Stimulated activated CD4-positive, alpha-beta T cell treated with anti-CD3 and anti-CD28 coated beads, Interleukin-15, amount 100 ng/mL, for 48 hours (primary cell): ENCODE measurements at regions not wholly inside any gene's neighbourhood (a gene's known extent, or its start where the extent isn't known, plus 50 kb on each side); places are given as distances from the start of the nearest gene placed in this dataset.

ENCODE experiments used
- DNase-seq, 2 donors: peaks; one replicate each; pipeline ENCODE4 v3.0.0-alpha.2; 2020; ENCODE audit warnings: low read depth in 2 of 2

DNA sequence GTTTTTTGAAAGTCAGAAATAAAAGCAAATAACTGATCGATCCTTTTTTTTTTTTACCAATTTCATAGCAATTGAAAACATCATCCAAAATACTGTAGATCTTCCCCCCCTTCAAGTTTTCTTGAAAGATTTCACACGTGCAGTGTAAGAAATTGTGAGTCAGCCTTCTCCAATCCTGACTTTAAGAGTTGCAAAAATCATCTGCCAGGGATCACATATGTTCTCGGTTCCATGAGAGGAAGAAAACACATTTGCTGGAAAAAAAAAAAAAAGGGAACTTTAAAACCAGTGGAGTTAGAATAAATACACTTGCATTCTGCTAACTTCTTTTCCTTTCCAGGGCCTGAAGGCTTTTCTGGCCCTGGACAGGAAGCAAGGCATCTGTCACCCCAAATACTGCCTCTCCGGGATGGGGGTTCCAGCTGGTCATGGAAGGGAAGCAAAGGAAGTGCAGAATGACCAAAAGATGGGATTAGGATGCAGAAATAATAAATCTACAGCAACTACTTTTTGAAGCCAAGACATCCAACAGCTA lies 198.4 kb upstream of the KIAA1217 start:
- DNase-seq = no peak

DNA sequence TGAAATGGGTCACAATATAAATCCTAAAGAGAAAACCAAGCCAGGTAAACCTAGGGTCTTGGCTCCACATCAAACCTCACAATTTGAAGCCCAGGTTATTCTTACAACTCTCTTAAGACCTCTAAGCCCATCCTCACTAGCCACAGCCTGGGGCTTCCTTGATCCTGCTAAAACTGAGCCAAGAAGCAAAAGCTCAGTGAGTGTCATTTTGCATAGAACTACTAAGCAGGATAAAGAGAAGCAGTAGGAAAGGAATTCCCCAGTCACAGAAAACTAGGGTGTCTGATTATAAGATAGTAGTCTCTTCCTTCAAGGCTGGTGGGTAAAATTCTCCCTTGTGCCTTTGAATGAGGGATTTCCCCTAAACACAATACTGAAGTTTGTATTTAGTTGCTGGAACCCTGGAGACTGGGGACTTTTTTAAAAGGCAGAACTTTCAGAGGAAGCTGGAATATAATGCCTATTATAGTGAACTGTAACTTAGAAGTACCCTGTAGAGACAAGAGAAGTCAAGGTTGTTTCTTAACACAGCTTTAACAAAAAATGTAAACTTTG lies 196.6 kb upstream of the KIAA1217 start:
- no peak for DNase-seq

DNA sequence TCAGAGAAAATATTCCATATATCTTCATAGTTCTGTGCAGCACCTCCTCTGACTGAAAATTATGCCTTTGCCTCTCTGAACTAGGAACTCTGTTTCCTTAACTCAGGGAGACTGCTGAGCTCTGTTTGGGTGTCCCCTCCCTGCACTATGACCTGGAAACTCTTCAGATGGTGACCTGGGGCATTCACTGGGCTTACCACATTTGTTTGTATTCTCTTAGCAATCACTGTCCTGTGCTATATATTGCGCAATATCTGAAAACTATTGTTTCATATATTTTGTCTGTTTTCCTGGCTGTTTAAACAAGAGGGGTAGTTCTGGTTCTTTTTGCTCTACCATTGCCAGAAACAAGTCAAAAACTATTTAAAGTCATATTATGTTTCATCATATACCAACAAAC lies 181.8 kb upstream of the KIAA1217 start:
- DNase-seq = no peak

DNA sequence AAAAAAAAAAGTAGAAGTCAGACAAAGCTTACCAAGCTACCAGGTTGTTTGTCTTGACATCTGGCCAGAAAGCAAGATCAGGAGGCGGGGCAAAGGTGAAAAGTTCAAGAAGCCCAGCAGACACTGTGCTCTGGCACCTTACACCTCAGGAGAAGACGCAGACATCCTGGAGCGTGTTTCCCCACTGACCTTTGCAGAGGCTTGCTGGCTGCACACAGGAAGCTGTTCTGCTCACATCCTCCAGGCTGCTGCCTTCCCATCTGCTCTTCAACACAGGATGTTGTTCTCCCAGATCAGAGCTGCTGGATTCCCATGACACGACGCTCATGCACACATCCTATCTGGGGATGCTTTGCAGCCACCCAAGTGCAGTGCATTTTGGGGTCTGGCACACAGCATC lies 174.4 kb upstream of the KIAA1217 start:
- no peak for DNase-seq

DNA sequence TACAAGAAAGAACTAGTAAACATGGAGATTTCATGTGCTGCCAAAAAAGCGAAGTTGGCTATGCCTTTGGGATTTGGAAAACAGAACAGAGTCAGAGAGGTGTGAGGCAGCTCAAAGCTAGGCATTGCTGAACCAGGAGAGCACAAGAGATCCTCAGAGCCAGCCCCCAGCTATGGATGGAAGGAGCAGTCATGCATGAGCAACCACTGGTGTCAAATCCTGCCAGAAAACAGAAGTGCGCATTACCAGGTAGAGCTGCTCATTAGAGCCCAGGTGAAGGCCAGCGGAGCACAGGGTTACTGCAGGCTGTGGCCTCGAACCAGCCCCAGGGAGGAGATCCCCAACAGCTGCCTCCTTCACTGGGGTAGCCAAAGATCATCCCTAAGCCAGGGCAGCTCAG lies 173.2 kb upstream of the KIAA1217 start:
- no peak for DNase-seq

DNA sequence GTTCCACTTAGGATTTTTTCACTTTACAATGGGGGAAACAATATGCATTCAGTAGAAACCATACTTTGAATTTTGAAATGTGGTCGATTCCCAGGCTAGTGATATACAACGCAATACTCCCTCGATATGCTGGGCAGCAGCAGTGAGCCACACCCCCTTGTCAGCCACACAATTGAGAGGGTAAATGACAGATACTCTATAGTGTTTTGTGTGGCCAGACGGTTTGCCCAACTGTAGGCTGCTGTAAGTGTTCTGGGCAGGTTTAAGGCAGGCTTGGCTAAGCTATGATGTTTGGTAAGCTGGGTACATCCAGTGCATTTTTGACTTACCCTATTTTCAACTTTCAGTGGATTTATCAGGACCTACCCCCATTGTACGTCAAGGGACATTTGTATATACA lies 169.6 kb upstream of the KIAA1217 start:
- no peak for DNase-seq

DNA sequence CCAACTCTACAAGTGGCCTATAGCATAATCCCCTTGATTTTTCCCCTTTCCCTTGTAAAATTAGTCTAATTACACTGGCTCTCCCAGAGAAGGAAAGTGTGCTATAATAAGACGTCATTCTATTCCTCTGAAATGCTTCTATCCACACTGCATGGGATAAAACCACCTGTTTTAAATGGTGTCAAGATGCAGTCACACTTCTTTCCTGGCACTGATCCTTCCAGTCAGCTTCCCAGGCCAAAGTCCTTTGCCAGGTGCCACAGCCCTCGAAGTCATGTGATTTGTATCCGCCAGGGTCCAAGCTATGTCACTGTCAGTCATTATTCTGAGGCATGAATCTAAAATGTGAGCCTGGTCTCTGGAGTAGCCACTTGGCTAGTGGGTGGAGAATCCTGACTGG lies 169.0 kb upstream of the KIAA1217 start:
- DNase-seq = no peak

DNA sequence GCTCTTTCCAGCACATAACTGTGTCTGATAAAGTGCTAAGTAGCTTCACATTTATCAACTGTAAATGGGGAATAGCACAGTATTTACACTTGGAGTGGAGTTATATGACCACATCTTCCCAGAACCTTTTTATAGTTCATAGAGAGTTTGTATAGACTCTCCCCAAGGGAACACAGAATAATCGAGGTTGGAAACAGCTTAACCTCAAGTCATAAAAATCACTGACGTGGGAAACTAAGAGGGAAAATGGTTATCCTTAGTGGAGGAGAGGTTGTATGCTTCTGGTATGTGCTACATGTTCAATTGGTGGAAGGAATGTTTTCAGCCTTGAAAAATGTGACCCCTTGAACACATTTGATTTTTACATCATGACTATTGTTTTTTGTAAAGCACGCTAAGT lies 167.9 kb upstream of the KIAA1217 start:
- no peak for DNase-seq

DNA sequence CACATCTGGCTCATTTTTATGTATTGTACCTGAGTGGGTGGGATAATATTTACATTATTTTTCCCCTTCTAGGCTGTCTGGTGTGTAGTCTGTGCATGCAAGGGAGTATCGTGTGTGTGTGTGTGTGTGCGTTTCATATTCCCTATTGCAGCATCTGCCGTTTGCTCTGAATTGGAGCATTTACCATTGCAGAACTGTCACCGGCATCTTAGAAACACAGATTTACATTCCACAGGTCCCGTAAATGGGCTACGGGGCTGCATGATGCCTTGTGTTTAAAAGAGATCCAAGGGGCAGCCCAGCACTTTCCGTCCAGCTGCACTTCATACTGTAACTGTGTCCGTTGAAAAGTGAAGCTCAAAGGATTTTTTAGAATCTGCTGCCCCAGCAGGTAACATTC lies 167.1 kb upstream of the KIAA1217 start:
- no peak for DNase-seq

DNA sequence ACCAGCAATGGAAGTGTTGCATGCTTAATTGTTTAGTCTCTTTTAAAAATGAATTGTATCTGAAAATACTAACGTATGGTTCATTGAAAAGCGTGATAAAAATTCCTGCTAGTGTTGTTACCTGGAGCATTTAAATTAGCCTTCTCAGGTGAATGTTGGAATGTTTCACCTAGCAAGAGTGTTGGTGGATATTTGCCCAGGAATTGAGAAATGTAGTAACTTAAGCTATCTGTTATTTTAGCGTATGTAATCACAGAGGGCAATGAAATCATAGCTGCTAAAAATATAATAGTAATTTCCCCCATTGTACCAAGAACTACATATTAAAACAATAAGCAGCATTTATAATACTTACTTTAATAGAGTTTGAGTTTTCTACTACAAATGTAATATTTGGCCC lies 166.1 kb upstream of the KIAA1217 start:
- DNase-seq = no peak

DNA sequence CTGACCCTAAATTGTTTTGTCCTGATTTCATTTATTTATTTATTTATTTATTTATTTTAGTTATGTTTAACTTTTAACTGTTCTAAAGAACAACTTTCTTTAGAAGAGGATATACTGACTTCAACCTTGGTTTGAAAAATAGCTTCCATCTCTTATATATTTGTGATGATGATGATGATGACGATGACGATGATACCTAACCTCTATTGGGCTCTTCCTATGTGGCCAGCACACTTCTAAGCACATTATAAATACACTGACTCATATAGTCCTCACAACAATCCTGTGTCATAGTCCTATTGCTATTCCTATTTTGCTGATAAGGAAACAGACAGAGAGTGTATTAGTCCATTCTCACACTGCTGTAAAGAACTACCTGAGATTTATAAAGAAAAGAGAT lies 162.9 kb upstream of the KIAA1217 start:
- DNase-seq = no peak

DNA sequence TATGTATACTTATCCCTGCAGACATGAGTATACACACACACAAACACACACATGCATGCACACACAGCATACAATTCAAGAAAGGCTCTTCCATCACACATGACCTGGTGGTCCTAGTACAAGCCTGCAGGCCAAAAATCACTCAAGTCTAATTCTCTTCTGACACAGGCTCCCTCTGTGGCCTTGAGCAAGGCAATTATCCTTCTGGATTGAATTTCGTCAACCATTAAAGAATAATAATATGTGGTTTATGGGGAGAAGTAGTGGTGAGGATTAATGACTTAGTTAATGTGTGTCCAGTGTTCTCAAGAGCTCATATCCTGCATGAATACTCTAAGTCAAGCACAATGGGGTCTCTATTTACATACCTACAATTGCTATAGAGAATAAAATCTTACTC lies 161.8 kb upstream of the KIAA1217 start:
- DNase-seq = no peak

DNA sequence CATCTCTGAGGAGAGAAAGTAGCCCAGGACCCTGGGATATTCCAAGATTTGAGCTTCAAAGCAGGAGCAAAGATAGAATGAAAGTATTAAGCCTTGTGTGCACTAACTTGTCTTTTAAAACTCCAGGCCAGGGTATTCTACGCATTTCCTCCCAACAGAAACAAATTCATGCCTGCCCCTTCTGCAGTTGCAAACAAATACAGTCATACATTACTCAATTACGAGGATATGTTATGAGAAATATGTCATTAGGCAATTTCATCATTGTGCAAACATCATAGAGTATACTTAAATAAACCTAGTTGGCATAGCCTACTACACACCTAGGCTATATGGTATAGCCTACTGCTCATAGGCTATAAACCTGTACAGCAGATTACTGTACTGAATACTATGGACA lies 154.5 kb upstream of the KIAA1217 start:
- no peak for DNase-seq

DNA sequence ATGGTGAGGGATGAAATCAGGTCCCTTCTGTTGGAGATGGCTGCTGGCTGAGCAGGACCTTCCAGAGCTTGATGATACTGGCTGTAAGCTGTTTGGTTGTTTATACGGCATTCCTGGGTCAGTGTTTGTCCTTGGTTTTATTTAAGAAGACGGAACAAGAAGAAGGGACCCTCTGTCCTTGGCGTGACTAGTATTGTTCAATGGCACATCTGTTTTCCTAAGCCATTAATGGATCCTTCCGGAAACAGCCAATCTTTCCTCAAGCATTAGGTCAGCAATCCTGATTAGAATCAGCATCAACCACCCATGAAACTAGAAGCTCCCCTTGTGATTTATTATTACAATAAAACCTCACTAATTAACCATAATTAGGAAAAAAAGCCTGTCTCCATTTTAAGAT lies 128.7 kb upstream of the KIAA1217 start:
- DNase-seq = no peak

DNA sequence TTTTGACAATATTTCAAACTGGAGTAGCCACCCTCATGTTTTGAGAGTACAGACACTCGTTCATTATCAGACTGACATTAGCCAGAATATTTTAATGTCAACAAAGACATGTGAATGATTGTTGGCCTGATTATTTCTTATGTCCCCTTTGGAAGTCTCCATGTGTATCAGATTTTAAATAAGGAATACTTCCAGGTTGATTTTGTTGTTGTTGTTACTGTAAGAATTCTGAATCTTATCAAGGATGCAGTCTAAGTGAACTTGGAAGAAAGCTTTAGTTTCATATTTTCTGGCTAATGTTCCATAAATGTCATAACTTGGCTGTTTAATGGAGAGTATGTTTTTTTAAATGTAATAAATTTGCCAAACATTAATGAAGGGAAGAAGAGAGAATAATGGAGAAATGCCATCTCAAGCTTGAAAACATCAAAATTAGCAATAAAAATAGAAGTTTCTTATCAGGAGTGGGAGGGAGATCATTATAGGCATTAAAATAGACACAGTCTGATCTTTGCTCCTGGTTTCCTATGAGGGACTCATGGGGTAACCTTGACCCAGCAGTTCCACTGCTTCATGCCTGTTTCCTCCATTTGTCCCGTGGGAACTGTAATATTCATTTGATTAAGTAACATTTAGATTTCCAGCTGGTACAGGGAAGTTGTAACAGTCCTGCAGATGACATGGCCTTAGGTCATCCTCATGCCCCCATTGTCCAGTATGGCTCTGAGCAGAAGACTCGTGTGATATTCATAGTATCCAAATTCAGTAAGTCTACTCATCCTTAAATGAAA lies 122.4 kb upstream of the KIAA1217 start:
- no peak for DNase-seq

DNA sequence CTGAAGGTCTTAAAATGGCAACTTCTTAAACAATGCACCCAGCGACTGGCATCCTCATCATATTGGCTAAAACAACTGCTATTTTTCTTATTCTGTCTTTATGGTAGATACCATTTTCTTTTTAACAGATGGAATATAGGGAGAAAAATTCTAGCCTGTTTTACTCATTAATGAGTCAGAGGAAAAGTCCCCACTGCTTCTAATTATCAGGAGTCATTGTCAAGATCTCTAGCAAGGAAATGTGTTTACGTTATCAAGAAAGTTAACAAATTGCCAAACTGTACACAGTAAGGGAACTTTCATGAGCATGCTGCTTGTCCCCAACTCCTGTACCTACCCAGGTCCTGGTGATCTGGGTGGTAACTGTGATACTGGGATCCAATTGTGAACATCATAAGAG lies 117.7 kb upstream of the KIAA1217 start:
- no peak for DNase-seq

DNA sequence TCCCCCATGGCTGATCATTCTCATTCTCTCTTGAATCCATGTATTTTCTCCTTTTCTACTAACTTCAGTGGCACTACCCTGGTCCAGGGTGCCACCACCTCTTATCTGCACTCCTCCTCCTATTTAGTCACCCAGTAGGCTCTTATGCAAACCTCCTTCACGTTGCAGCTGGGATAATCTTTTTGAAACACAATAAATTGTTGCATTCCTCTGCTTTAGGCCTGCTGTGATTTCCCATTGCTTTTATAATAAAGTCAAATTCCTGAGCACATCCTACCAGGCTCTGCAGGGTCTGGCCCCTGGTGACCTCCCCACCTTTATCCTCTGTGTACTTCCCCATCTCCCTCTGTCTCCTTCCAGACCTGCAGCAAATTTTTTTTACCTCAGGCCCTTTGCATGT lies 112.7 kb upstream of the KIAA1217 start:
- no peak for DNase-seq

DNA sequence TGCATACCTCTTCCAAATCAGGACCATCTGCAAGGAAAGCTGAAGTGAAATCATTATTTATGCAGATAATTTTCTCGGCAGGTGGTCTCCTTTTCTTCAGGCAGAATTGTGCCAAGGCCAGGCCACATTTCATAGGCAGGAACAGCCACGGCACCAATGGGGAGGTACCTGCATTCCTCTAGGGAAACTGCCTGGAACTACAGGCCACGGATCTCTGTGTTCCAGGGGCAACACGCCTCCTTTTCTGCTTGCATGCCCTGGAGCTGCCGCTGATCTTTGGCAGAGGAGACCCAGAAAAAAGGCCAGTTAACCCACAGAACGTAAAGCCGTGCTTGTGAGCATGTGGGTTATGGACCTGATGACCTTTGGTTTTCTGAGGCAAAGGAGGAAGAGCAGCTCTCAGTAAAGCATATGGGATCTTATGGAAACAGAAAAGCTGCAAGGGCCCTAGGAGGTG lies 111.2 kb upstream of the KIAA1217 start:
- no peak for DNase-seq

DNA sequence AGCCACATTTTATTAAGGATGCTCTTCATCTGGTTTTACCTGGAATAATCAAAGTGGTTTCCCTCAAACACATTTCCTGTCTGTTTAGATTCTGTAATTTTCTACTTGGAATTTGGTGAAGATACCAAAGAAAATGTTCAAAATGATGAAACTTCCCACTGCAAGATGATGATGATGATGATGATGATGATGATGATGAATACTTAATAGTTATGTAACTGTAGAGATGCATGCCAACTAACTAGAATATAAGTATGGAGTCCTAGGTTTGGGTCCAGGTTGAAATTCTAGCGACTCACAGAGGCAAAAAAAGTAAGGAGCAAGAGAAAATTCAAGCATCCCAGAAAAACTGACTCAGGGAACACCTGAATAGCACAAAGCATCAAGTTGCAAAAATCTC lies 104.0 kb upstream of the KIAA1217 start:
- no peak for DNase-seq

DNA sequence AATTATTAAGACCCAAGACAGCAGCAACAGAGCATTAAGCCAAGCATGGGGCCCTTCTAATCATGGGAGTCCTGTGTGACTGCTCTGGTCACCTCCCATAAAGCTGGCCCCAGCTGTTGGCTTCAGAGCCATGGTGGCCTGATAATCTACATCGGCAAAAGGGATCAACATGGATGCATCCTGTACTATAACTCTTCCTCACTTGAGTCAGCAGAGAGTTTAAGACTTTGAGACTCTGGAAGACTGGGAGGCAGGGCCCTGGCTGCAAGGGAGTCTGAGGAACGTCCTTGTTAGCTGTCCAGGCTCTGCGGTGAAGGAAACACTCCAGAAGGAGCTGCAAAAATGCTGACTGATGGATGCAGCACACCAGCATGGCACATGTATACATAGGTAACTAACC lies 95.0 kb upstream of the KIAA1217 start:
- no peak for DNase-seq

DNA sequence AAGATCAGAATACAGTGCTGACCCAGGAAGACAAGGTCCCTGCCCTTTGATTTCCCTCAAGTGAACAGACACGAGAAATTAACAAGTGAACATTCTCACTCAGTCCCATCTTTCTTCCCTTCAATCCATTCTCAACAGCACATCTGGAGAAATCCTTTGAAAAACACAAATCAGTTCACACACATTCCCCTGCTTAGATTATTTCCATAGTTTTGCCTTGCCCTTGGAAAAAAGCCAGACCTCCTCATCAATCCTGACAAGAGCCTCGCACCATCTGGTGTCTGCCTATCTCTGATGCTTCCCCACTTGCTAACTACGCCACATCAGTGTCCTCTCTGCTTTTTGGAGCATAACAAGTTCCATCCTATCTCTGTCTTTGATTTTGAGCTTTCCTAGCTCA lies 94.4 kb upstream of the KIAA1217 start:
- DNase-seq = no peak

DNA sequence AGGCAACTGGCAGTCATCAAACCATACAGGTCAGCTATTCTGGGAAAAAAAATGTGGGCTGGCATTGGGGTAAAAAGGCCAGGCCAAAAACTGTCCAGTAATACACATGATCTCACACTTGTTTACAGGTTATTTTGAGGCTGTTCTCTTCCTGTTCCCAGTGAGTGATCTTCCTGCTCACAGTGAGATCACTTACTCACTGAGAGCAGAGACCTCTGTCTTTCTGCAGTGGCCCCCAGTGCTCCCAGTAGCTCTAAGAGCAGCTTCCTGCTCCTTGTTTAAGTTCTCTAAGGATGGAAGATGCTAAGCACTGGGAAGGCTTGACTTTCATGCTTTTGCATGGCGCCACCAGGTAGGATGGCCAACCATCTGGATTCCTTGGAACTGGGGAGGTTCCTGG lies 93.5 kb upstream of the KIAA1217 start:
- DNase-seq = no peak

DNA sequence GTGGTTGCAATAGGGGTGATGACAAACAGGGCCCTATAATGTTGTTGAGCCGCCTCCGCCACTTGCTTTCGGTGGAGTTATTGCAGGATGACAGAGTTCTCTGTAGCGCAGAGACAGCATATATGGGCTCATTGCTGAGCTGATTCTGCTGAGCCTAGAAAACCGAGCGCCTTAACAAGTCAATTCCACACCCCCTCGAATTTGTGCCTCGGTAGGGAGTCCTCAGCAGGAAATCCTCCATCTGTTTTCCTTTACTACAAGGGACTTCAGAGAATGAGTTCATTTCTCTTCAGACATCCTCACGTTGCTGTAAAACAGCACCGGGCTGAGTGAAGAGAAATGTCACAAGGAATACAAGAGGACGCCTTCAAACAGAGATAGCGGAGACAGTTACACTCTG lies 90.7 kb upstream of the KIAA1217 start:
- no peak for DNase-seq

DNA sequence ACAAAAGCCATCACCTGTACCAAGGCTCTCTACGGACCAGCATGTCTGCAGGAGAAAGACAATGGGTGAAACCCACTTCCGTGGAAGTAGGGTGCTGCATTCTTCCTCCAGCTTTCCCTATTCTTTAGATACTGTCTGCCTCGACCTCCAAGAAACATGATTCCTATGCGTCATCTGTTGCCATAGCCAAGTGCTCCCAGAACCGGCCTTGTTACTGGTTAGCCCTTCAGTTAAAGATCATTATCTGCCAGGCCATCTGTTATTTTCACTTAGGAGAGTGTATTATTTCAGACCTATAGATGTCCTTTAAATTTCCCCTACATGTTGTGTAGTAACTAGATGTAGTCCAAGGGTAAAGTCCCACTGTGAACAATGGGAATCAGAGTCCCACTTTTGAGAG lies 89.0 kb upstream of the KIAA1217 start:
- no peak for DNase-seq
